ENCODE measurements at regions not wholly inside any gene's neighbourhood (a gene's known extent, or its start where the extent isn't known, plus 50 kb on each side); places are given as distances from the start of the nearest gene placed in this dataset.
"Not testable (repeated sequence)": the region's sequence is repeated elsewhere in the genome, so short reads cannot be mapped to it uniquely, and the experiment has no call there.

DNA sequence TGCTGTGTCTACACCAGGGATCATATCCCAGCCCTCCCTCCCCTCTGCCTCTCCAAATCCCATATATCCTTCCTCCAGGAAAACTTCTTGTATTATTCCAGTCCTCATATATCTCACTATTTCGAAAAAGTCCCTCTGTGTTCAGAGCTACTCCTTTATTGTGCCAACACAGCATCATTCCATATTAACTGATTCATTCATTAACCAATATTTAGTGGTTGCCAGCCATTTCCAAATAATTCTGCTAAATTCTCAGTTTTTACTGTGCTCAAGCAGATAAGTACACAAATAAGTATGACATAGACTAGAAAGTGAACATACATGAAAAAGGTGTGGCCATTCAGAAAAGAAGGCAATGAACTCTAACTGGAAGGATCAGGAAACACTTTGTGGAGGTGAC is 241.6 kb upstream of the DUSP10 start:
- H3K4me3 ChIP-seq (ENCODE audit: control insufficient read depth, low read depth, low read length): no peak overlapping the region
- no peak for TF ChIP-seq CTCF (conservative IDR thresholded peaks at IDR 0.05; ENCODE audit: control insufficient read depth, insufficient read depth, low read depth, low read length)
- DNase-seq (ENCODE audit: low read depth): peak; percentile 30

GRCh38 chr1:221981461-221981860 is 239.6 kb upstream of the DUSP10 start:
- DNase-seq (ENCODE audit: low read depth): no peak
- TF ChIP-seq CTCF (conservative IDR thresholded peaks at IDR 0.05; ENCODE audit: control insufficient read depth, insufficient read depth, low read depth, low read length): no peak
- no peak overlapping the region for H3K4me3 ChIP-seq (ENCODE audit: control insufficient read depth, low read depth, low read length)

DNA sequence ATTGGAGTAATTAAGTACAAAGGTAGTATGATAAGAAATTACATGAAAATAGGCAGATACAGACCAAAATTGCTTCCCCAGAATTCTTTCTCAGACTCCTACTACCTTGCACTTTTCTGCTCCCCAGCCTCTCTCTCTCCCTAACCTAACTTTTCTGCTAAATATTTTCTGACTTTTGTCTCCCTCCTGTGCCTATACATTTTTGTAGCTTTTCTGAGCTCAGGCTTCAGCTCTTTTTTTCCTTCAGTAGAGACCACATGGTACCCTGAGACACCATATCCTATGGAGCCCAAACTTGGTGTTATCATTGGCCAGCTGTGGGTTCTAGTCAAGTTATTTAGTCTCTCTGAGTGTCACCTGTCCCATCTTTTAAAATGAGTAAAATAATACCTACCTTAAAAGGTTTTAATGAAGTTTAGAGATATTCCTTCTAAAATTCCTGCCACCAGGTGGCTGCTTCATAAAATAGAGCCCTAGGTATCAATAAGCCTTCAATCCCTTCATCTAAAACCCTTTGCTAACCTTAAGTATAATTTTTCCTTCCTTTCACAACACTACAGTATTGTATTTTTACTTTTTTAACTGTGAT is 237.6 kb upstream of the DUSP10 start:
- no peak overlapping the region for H3K4me3 ChIP-seq (ENCODE audit: control insufficient read depth, low read depth, low read length)
- TF ChIP-seq CTCF (conservative IDR thresholded peaks at IDR 0.05; ENCODE audit: control insufficient read depth, insufficient read depth, low read depth, low read length): peak; percentile 32
- DNase-seq (ENCODE audit: low read depth): no peak

- not testable (repeated sequence) for H3K4me3 ChIP-seq (ENCODE audit: control insufficient read depth, low read depth, low read length); DNase-seq (ENCODE audit: low read depth)
These were observed 236.9 kb upstream of the DUSP10 start for GRCh38 chr1:221978631-221979334.

GRCh38 chr1:221973787-221974186 is 231.9 kb upstream of the DUSP10 start:
- not testable (repeated sequence) for H3K4me3 ChIP-seq (ENCODE audit: control insufficient read depth, low read depth, low read length); DNase-seq (ENCODE audit: low read depth)

GRCh38 chr1:221972276-221973235 is 230.7 kb upstream of the DUSP10 start:
- no peak for TF ChIP-seq CTCF (conservative IDR thresholded peaks at IDR 0.05; ENCODE audit: control insufficient read depth, insufficient read depth, low read depth, low read length)
- DNase-seq (ENCODE audit: low read depth): no peak
- no peak overlapping the region for H3K4me3 ChIP-seq (ENCODE audit: control insufficient read depth, low read depth, low read length)

DNA sequence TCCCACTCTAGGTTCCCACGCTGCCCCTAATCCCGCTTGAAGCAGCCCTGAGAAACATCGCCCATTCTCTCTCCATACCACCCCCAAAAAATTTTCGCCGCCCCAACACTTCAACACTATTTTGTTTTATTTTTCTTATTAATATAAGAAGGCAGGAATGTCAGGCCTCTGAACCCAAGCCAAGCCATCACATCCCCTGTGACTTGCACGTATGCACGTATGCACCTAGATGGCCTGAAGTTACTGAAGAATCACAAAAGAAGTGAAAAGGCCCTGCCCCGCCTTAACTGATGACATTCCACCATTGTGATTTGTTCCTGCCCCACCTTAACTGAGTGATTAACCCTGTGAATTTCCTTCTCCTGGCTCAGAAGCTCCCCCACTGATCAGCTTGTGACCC is 229.1 kb upstream of the DUSP10 start:
- DNase-seq (ENCODE audit: low read depth): not testable (repeated sequence)

DNA sequence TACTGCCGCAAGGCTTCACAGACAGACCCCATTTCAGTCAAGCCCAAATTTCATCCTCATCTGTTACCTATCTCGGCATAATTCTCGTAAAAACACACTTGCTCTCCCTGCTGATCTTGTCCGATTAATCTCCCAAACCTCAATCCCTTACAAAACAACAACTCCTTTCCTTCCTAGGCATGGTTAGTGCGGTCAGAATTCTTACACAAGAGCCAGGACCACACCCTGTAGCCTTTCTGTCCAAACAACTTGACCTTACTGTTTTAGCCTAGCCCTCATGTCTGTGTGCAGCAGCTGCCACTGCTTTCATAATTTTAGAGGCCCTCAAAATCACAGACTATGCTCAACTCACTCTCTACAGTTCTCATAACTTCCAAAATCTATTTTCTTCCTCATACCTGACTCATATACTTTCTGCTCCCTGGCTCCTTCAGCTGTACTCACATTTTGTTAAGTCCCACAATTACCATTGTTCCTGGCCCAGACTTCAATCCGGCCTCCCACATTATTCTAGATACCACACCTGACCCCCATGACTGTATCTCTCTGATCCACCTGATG is 227.5 kb upstream of the DUSP10 start:
- H3K4me3 ChIP-seq (ENCODE audit: control insufficient read depth, low read depth, low read length); DNase-seq (ENCODE audit: low read depth): not testable (repeated sequence)

More for the DNA sequence above, 229.1 kb upstream of the DUSP10 start:
- not testable (repeated sequence) for H3K4me3 ChIP-seq (ENCODE audit: control insufficient read depth, low read depth, low read length)

DNA sequence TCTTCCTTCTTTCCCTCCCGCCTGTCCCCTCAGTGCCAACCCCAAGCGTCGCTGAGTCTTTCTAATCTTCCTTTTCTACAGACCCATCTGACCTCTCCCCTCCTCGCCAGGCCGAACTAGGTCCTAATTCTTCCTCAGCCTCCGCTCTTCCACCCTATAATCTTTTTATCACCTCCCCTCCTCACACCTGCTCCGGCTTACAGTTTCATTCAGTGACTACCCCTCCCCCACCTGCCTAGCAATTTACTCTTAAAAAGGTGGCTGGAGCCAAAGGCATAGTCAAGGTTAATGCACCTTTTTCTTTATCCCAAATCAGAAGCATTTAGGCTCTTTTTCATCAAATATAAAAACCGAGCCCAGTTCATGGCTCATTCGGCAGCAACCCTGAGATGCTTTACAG is 225.6 kb upstream of the DUSP10 start:
- H3K4me3 ChIP-seq (ENCODE audit: control insufficient read depth, low read depth, low read length); DNase-seq (ENCODE audit: low read depth): not testable (repeated sequence)

DNA sequence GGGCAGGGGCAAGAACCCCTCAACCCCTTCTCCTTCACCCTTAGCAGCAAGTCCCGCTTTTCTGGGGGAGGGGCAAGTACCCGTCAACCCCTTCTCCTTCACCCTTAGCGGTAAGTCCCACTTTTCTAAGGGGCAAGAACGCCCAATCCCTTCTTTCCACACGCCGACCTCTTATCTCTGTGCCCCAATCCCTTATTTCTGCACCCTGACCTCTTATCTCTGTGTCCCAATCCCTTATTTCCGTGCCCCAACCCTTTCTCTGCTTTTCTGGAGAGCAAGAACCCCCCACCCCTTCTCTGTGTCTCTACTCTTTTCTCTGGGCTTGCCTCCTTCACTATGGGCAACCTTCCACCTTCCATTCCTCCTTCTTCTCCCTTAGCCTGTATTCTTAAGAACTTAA is 225.0 kb upstream of the DUSP10 start:
- not testable (repeated sequence) for H3K4me3 ChIP-seq (ENCODE audit: control insufficient read depth, low read depth, low read length); DNase-seq (ENCODE audit: low read depth)

- H3K4me3 ChIP-seq (ENCODE audit: control insufficient read depth, low read depth, low read length): not testable (repeated sequence)
These were observed 224.0 kb upstream of the DUSP10 start for GRCh38 chr1:221965891-221966290.

More at GRCh38 chr1:221965891-221966290, 224.0 kb upstream of the DUSP10 start:
- DNase-seq (ENCODE audit: low read depth): not testable (repeated sequence)

Measured in fibroblast of mammary gland (primary cell).